Loucy (cell line): ENCODE measurements at regions not wholly inside any gene's neighbourhood (a gene's known extent, or its start where the extent isn't known, plus 50 kb on each side); places are given as distances from the start of the nearest gene placed in this dataset.

Experiments
- EZH2phosphoT487 ChIP-seq: fragments of 200-600 bp; IDR thresholded peaks from 2 replicates; pipeline ENCODE4 v1.6.1; 2018; ENCODE audit warnings: antibody characterized with exemption, mild to moderate bottlenecking, moderate library complexity, borderline replicate concordance
- TF ChIP-seq, protein P1 (sequence below): fragments of 200-600 bp; sonication (generic); conservative IDR thresholded peaks from 2 replicates; pipeline ENCODE4 v1.5.1; 2014; ENCODE audit warnings: mild to moderate bottlenecking, antibody characterized with exemption, low read length

DNA sequence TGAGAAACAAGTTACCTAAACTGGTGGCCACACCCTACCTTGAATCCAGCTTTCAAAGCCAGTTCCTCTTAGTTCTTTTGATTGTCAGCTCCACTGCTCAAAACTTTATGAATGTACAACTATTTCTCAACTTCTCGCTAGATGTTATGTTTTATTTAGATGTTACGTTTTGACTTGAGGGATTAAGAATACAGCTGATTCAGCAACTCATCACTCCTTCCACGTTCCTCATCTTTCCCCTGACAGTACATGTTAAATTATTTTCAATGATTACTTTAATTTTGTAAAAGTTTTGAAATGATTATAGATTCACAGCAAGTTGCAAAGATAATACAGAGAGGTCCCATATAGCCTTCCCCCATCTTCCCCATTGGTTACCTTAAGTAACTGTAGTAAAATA, 553.4 kb downstream of the GALR1 start:
- TF ChIP-seq, protein P1, sequence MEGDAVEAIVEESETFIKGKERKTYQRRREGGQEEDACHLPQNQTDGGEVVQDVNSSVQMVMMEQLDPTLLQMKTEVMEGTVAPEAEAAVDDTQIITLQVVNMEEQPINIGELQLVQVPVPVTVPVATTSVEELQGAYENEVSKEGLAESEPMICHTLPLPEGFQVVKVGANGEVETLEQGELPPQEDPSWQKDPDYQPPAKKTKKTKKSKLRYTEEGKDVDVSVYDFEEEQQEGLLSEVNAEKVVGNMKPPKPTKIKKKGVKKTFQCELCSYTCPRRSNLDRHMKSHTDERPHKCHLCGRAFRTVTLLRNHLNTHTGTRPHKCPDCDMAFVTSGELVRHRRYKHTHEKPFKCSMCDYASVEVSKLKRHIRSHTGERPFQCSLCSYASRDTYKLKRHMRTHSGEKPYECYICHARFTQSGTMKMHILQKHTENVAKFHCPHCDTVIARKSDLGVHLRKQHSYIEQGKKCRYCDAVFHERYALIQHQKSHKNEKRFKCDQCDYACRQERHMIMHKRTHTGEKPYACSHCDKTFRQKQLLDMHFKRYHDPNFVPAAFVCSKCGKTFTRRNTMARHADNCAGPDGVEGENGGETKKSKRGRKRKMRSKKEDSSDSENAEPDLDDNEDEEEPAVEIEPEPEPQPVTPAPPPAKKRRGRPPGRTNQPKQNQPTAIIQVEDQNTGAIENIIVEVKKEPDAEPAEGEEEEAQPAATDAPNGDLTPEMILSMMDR: no peak
- TF ChIP-seq EZH2phosphoT487: no peak
